ENCODE measurements at regions not wholly inside any gene's neighbourhood (a gene's known extent, or its start where the extent isn't known, plus 50 kb on each side); places are given as distances from the start of the nearest gene placed in this dataset.

GRCh38 chr20:48070991-48071652 lies 285.8 kb upstream of the SULF2 start:
- intact Hi-C loops (cut with DNase I): no loop called here
- Histone ChIP-seq H3K27ac (no peak overlapping the region), H3K4me3 (no peak overlapping the region), H3K4me1 (no peaks in the 10 kb centered on the region), H3K9me3 (no peaks in the 10 kb centered on the region), H3K36me3 (replicated peaks in 1 of 2; ENCODE audit: insufficient read depth in 1 of 2, low read depth in 2 of 2) (no peaks in the 10 kb centered on the region), H3K27me3 (no peaks in the 10 kb centered on the region)
- TF ChIP-seq POLR2A (IDR thresholded peaks at IDR 0.05) (no peak), CTCF (IDR thresholded peaks at IDR 0.05) (no peak)
- WGBS, 2 donors: 41 to 43% methylated on average over 5 of the region's 5 CpGs
- DNase-seq: no peak
- no peak for ATAC-seq

- Histone ChIP-seq H3K27ac (no peak overlapping the region), H3K27me3 (no peaks in the 10 kb centered on the region), H3K4me1 (no peaks in the 10 kb centered on the region), H3K9me3 (no peaks in the 10 kb centered on the region), H3K36me3 (replicated peaks in 1 of 2; ENCODE audit: insufficient read depth in 1 of 2, low read depth in 2 of 2) (no peaks in the 10 kb centered on the region), H3K4me3 (no peak overlapping the region)
- DNase-seq (no peak), ATAC-seq (no peak)
- no peak for TF ChIP-seq CTCF (IDR thresholded peaks at IDR 0.05)
- no peak for TF ChIP-seq POLR2A (IDR thresholded peaks at IDR 0.05)
- intact Hi-C loops (cut with DNase I): no loop called here
- 66% methylated on average over 3 of the region's 3 CpGs for WGBS, 2 donors
These were observed 284.3 kb upstream of the SULF2 start for GRCh38 chr20:48069596-48069995.

- WGBS, 2 donors: 40 to 85% methylated on average over 1 to 3 of the region's 3 CpGs
- no peak for TF ChIP-seq POLR2A (IDR thresholded peaks at IDR 0.05)
- TF ChIP-seq CTCF (IDR thresholded peaks at IDR 0.05): no peak
- intact Hi-C loops (cut with DNase I): no loop called here
These were observed 281.6 kb upstream of the SULF2 start for GRCh38 chr20:48066851-48067250.

GRCh38 chr20:48066246-48066645 lies 281.0 kb upstream of the SULF2 start:
- H3K9me3 ChIP-seq: no peaks in the 10 kb centered on the region
- H3K4me1 ChIP-seq: no peaks in the 10 kb centered on the region
- ATAC-seq: no peak
- intact Hi-C loops (cut with DNase I): no loop called here
- no peak overlapping the region for H3K4me3 ChIP-seq
- no peak for DNase-seq
- no peaks in the 10 kb centered on the region for H3K27me3 ChIP-seq
- H3K27ac ChIP-seq: no peak overlapping the region
- TF ChIP-seq POLR2A (IDR thresholded peaks at IDR 0.05) (no peak), CTCF (IDR thresholded peaks at IDR 0.05) (no peak)
- WGBS, 2 donors: 75 to 83% methylated on average over 13 of the region's 13 CpGs
- no peaks in the 10 kb centered on the region for H3K36me3 ChIP-seq (replicated peaks in 1 of 2; ENCODE audit: insufficient read depth in 1 of 2, low read depth in 2 of 2)

More at GRCh38 chr20:48066851-48067250, 281.6 kb upstream of the SULF2 start:
- H3K4me1 ChIP-seq: no peaks in the 10 kb centered on the region
- H3K36me3 ChIP-seq (replicated peaks in 1 of 2; ENCODE audit: insufficient read depth in 1 of 2, low read depth in 2 of 2): no peaks in the 10 kb centered on the region
- no peaks in the 10 kb centered on the region for H3K27me3 ChIP-seq
- no peak overlapping the region for H3K4me3 ChIP-seq
- ATAC-seq (no peak), DNase-seq (no peak)
- H3K9me3 ChIP-seq: no peaks in the 10 kb centered on the region
- H3K27ac ChIP-seq: no peak overlapping the region

GRCh38 chr20:48065833-48066232 lies 280.6 kb upstream of the SULF2 start:
- DNase-seq (no peak), ATAC-seq (no peak)
- Histone ChIP-seq H3K36me3 (replicated peaks in 1 of 2; ENCODE audit: insufficient read depth in 1 of 2, low read depth in 2 of 2) (no peaks in the 10 kb centered on the region), H3K4me1 (no peaks in the 10 kb centered on the region), H3K4me3 (no peak overlapping the region), H3K9me3 (no peaks in the 10 kb centered on the region), H3K27ac (no peak overlapping the region), H3K27me3 (no peaks in the 10 kb centered on the region)
- intact Hi-C loops (cut with DNase I): no loop called here
- WGBS, 2 donors: 33 to 44% methylated on average over 1 of the region's 1 CpG
- no peak for TF ChIP-seq POLR2A (IDR thresholded peaks at IDR 0.05)
- TF ChIP-seq CTCF (IDR thresholded peaks at IDR 0.05): no peak

Data from body of pancreas (tissue), 4 donors.